ENCODE measurements at regions not wholly inside any gene's neighbourhood (a gene's known extent, or its start where the extent isn't known, plus 50 kb on each side); places are given as distances from the start of the nearest gene placed in this dataset.

DNA sequence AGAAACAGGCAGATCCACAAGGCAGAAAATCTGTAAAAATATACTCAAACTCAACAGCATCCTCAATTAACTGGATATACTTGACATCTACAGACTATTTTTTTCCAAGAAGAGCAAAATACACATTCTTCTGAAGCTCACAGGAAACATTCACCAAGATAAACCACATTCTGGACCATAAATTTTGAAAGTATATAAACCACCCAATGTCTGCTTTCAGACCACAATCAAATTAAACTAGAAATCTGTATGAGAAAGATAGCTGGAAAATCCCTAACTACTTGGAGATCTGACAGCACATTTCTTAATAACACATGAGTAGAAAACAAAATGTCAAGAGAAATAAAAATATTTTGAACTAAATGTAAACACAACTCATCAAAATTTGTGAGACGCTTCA is 195.5 kb downstream of the ERMARD start:
- Histone ChIP-seq H3K4me1 (ENCODE audit: control insufficient read depth in 3 of 3, insufficient read depth in 2 of 3, low read depth in 1 of 3, low read length in 2 of 3) (no peaks in the 10 kb centered on the region), H3K4me3 (ENCODE audit: low read depth in 1 of 3, low read length in 3 of 3) (no peak overlapping the region), H3K27ac (ENCODE audit: low read depth in 1 of 3, low read length in 2 of 3) (no peak overlapping the region), H3K9me3 (ENCODE audit: control insufficient read depth in 2 of 2, insufficient read depth in 1 of 2, low read depth in 1 of 2, low read length in 1 of 2) (peaks cover 0 to 5% of the 10 kb centered on the region in 2 donors), H3K27me3 (ENCODE audit: control insufficient read depth in 3 of 3, insufficient read depth in 3 of 3, low read length in 3 of 3) (peaks cover 0 to 2% (median 0%) of the 10 kb centered on the region in 3 donors), H3K36me3 (ENCODE audit: control insufficient read depth in 3 of 3, insufficient read depth in 2 of 3, low read depth in 1 of 3, low read length in 3 of 3) (no peaks in the 10 kb centered on the region)
- FAIRE-seq (no peak), DNase-seq (no peak)
- 48 to 81% (median 72%) methylated on average over 1 of the region's 1 CpG for WGBS, 3 donors

DNA sequence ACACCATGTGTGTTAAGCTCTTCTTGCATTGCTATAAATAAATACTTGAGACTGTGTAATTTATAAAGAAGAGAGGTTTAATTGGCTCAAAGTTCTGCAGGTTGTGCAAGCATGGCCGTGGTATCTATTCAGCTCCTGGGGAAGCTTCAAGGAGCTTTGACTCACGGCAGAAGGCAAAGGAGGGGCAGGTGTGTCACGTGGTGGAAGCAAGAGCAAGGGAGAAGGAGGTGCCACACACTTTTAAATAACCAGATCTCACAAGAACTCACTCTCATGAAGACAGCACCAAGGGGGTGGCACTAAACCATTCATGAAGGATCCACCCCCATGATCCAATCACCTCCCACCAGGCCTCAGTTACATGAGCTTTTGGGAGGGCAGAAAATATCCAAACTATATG is 193.7 kb downstream of the ERMARD start:
- H3K4me1 ChIP-seq (ENCODE audit: control insufficient read depth in 3 of 3, insufficient read depth in 2 of 3, low read depth in 1 of 3, low read length in 2 of 3), result no peaks in the 10 kb centered on the region
- no peak overlapping the region for H3K4me3 ChIP-seq (ENCODE audit: low read depth in 1 of 3, low read length in 3 of 3)
- peaks cover 0 to 7% (median 0%) of the 10 kb centered on the region in 3 donors for H3K27me3 ChIP-seq (ENCODE audit: control insufficient read depth in 3 of 3, insufficient read depth in 3 of 3, low read length in 3 of 3)
- WGBS, 3 donors, result 11 to 49% (median 19%) methylated on average over 3 of the region's 3 CpGs
- no peak for DNase-seq
- no peak overlapping the region for H3K27ac ChIP-seq (ENCODE audit: low read depth in 1 of 3, low read length in 2 of 3)
- H3K9me3 ChIP-seq (ENCODE audit: control insufficient read depth in 2 of 2, insufficient read depth in 1 of 2, low read depth in 1 of 2, low read length in 1 of 2), result peaks cover 0 to 5% of the 10 kb centered on the region in 2 donors
- no peaks in the 10 kb centered on the region for H3K36me3 ChIP-seq (ENCODE audit: control insufficient read depth in 3 of 3, insufficient read depth in 2 of 3, low read depth in 1 of 3, low read length in 3 of 3)
- no peak for FAIRE-seq

- Histone ChIP-seq H3K9me3 (ENCODE audit: control insufficient read depth in 2 of 2, insufficient read depth in 1 of 2, low read depth in 1 of 2, low read length in 1 of 2) (peaks cover 0 to 5% of the 10 kb centered on the region in 2 donors), H3K4me3 (ENCODE audit: low read depth in 1 of 3, low read length in 3 of 3) (no peak overlapping the region), H3K4me1 (ENCODE audit: control insufficient read depth in 3 of 3, insufficient read depth in 2 of 3, low read depth in 1 of 3, low read length in 2 of 3) (no peaks in the 10 kb centered on the region), H3K27ac (ENCODE audit: low read depth in 1 of 3, low read length in 2 of 3) (no peak overlapping the region), H3K36me3 (ENCODE audit: control insufficient read depth in 3 of 3, insufficient read depth in 2 of 3, low read depth in 1 of 3, low read length in 3 of 3) (no peaks in the 10 kb centered on the region), H3K27me3 (ENCODE audit: control insufficient read depth in 3 of 3, insufficient read depth in 3 of 3, low read length in 3 of 3) (peaks cover 0 to 7% (median 0%) of the 10 kb centered on the region in 3 donors)
- DNase-seq (no peak), FAIRE-seq (no peak)
Measured at GRCh38 chr6:169944415-169944814, 193.0 kb downstream of the ERMARD start.

DNA sequence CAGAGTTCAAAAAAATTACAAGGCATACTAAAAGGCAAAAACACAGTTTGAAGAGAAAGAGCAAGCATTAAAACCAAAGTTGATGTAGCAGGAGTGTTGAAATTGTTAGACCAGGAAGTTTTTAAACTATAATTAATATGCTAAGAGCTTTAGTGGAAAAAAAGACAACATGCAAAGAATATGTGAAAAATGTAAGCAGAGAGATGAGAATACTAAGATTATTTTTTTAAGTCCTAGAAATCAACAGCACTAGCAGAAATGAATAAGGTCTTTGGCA is 192.6 kb downstream of the ERMARD start:
- no peaks in the 10 kb centered on the region for H3K36me3 ChIP-seq (ENCODE audit: control insufficient read depth in 3 of 3, insufficient read depth in 2 of 3, low read depth in 1 of 3, low read length in 3 of 3)

DNA sequence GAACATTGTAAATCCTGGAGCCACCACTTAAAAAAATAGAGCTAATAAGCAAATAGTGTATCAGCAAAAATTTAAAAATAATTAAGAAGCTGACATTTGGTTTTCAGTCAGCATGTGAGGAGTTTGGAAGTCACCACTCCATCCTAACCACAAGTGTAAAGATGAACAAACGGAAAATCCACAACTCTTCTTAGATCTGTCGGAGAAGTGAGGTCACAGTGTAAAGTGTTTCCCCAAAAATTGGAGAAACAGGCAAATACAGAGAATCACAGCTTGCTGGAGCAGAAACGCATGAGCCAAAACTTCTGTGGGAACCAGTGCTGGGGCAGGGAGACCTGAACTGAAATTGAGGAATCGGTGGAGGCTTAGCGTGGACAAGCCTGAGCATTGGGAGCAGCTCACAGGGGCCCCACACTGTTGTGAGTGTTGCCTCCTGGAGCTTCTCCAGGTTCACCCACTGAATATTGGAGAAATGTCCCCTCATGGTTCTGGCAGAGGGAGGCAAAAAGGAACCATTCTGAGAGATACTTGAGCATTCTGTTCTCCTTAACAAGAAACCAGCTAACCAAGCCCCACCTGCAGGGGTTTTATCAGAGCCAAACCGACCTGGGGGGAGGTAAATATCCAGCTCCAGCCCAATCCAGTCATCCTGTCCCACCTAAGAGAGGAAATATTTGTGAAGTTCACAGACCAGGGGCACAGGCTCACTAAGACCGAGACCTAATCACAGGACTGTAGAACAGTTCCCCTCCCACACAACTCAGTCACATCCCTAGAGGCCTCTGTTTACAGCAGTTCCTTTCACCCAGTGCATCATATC is 192.0 kb downstream of the ERMARD start:
- 62 to 65% (median 64%) methylated on average over 7 of the region's 7 CpGs for WGBS, 3 donors
- Histone ChIP-seq H3K27ac (ENCODE audit: low read depth in 1 of 3, low read length in 2 of 3) (no peak overlapping the region), H3K27me3 (ENCODE audit: control insufficient read depth in 3 of 3, insufficient read depth in 3 of 3, low read length in 3 of 3) (peaks cover 0 to 7% (median 0%) of the 10 kb centered on the region in 3 donors), H3K4me1 (ENCODE audit: control insufficient read depth in 3 of 3, insufficient read depth in 2 of 3, low read depth in 1 of 3, low read length in 2 of 3) (no peaks in the 10 kb centered on the region), H3K9me3 (ENCODE audit: control insufficient read depth in 2 of 2, insufficient read depth in 1 of 2, low read depth in 1 of 2, low read length in 1 of 2) (peaks cover 0 to 5% of the 10 kb centered on the region in 2 donors), H3K36me3 (ENCODE audit: control insufficient read depth in 3 of 3, insufficient read depth in 2 of 3, low read depth in 1 of 3, low read length in 3 of 3) (no peaks in the 10 kb centered on the region), H3K4me3 (ENCODE audit: low read depth in 1 of 3, low read length in 3 of 3) (no peak overlapping the region)
- DNase-seq, result no peak
- no peak for FAIRE-seq

More for the DNA sequence above, 192.6 kb downstream of the ERMARD start:
- Histone ChIP-seq H3K27me3 (ENCODE audit: control insufficient read depth in 3 of 3, insufficient read depth in 3 of 3, low read length in 3 of 3) (peaks cover 0 to 7% (median 0%) of the 10 kb centered on the region in 3 donors), H3K27ac (ENCODE audit: low read depth in 1 of 3, low read length in 2 of 3) (no peak overlapping the region), H3K4me1 (ENCODE audit: control insufficient read depth in 3 of 3, insufficient read depth in 2 of 3, low read depth in 1 of 3, low read length in 2 of 3) (no peaks in the 10 kb centered on the region), H3K4me3 (ENCODE audit: low read depth in 1 of 3, low read length in 3 of 3) (no peak overlapping the region), H3K9me3 (ENCODE audit: control insufficient read depth in 2 of 2, insufficient read depth in 1 of 2, low read depth in 1 of 2, low read length in 1 of 2) (peaks cover 0 to 5% of the 10 kb centered on the region in 2 donors)
- FAIRE-seq, result no peak
- no peak for DNase-seq

- Histone ChIP-seq H3K4me3 (ENCODE audit: low read depth in 1 of 3, low read length in 3 of 3) (no peak overlapping the region), H3K27ac (ENCODE audit: low read depth in 1 of 3, low read length in 2 of 3) (no peak overlapping the region), H3K4me1 (ENCODE audit: control insufficient read depth in 3 of 3, insufficient read depth in 2 of 3, low read depth in 1 of 3, low read length in 2 of 3) (no peaks in the 10 kb centered on the region), H3K27me3 (ENCODE audit: control insufficient read depth in 3 of 3, insufficient read depth in 3 of 3, low read length in 3 of 3) (peaks cover 0 to 7% (median 0%) of the 10 kb centered on the region in 3 donors), H3K9me3 (ENCODE audit: control insufficient read depth in 2 of 2, insufficient read depth in 1 of 2, low read depth in 1 of 2, low read length in 1 of 2) (peaks cover 0 to 5% of the 10 kb centered on the region in 2 donors), H3K36me3 (ENCODE audit: control insufficient read depth in 3 of 3, insufficient read depth in 2 of 3, low read depth in 1 of 3, low read length in 3 of 3) (no peaks in the 10 kb centered on the region)
- FAIRE-seq, result no peak
- DNase-seq, result no peak
Measured at GRCh38 chr6:169942173-169942572, 190.8 kb downstream of the ERMARD start.

DNA sequence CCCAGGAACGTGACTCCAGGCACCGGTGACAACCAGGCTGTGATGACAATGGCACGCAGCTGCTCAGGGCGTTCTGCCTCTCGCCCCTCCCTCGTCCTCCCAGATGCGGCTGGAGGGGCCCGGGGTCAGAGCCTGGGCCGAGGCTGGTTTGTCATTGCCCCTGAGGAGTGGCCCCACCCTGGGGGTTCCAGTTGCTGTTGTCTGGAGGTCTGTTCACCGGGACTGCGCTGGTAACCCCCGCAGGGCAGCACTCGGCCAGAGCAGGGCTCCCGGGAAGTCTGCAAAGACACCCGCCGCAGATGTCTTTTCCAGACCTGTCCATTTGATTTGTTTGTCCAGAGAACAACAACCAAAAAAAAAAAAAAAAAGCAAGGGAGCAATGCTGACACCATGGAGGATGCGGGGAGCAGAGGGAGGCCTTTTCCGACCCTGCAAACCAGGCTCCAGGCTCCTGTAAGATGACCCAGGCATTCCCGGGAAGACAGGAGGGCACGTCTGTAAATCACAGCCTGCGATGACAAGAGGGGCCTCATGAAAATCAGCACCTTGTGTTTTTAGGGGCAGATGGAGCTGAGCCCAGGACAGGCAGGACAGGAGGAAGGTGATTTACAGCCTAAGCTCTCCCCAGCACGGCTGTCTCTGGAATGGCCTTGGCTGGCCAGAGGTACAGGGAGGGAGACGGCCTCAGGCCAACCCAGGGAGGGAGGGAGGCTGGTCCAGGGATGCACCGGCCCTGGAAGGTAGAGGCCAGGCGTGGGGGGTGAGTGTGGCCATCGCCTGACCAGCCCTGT is 189.3 kb downstream of the ERMARD start:
- no peak for FAIRE-seq
- WGBS, 3 donors, result 76 to 81% (median 77%) methylated on average over 26 of the region's 26 CpGs
- DNase-seq, result no peak
- Histone ChIP-seq H3K27me3 (ENCODE audit: control insufficient read depth in 3 of 3, insufficient read depth in 3 of 3, low read length in 3 of 3) (peaks cover 0 to 7% (median 2%) of the 10 kb centered on the region in 3 donors), H3K9me3 (ENCODE audit: control insufficient read depth in 2 of 2, insufficient read depth in 1 of 2, low read depth in 1 of 2, low read length in 1 of 2) (peaks cover 0 to 5% of the 10 kb centered on the region in 2 donors), H3K27ac (ENCODE audit: low read depth in 1 of 3, low read length in 2 of 3) (no peak overlapping the region), H3K36me3 (ENCODE audit: control insufficient read depth in 3 of 3, insufficient read depth in 2 of 3, low read depth in 1 of 3, low read length in 3 of 3) (no peaks in the 10 kb centered on the region), H3K4me3 (ENCODE audit: low read depth in 1 of 3, low read length in 3 of 3) (no peak overlapping the region), H3K4me1 (ENCODE audit: control insufficient read depth in 3 of 3, insufficient read depth in 2 of 3, low read depth in 1 of 3, low read length in 2 of 3) (no peaks in the 10 kb centered on the region)

GRCh38 chr6:169939554-169940164 is 188.2 kb downstream of the ERMARD start:
- no peak for FAIRE-seq
- no peak overlapping the region for H3K27ac ChIP-seq (ENCODE audit: low read depth in 1 of 3, low read length in 2 of 3)
- no peak for DNase-seq
- H3K9me3 ChIP-seq (ENCODE audit: control insufficient read depth in 2 of 2, insufficient read depth in 1 of 2, low read depth in 1 of 2, low read length in 1 of 2), result peaks cover 0 to 5% of the 10 kb centered on the region in 2 donors
- H3K36me3 ChIP-seq (ENCODE audit: control insufficient read depth in 3 of 3, insufficient read depth in 2 of 3, low read depth in 1 of 3, low read length in 3 of 3), result no peaks in the 10 kb centered on the region
- H3K27me3 ChIP-seq (ENCODE audit: control insufficient read depth in 3 of 3, insufficient read depth in 3 of 3, low read length in 3 of 3), result peaks cover 0 to 7% (median 2%) of the 10 kb centered on the region in 3 donors
- no peaks in the 10 kb centered on the region for H3K4me1 ChIP-seq (ENCODE audit: control insufficient read depth in 3 of 3, insufficient read depth in 2 of 3, low read depth in 1 of 3, low read length in 2 of 3)
- no peak overlapping the region for H3K4me3 ChIP-seq (ENCODE audit: low read depth in 1 of 3, low read length in 3 of 3)
- 91 to 93% (median 93%) methylated on average over 32 of the region's 32 CpGs for WGBS, 3 donors

Data from small intestine (tissue), 7 donors.